ENCODE measurements at regions not wholly inside any gene's neighbourhood (a gene's known extent, or its start where the extent isn't known, plus 50 kb on each side); places are given as distances from the start of the nearest gene placed in this dataset.
"Not testable (repeated sequence)": the region's sequence is repeated elsewhere in the genome, so short reads cannot be mapped to it uniquely, and the experiment has no call there.

GRCh38 chr14:53723221-53723620 is 233.4 kb downstream of the BMP4 start:
- Histone ChIP-seq H3K4me3 (ENCODE audit: low read length) (no peak overlapping the region), H3K27ac (ENCODE audit: low read length) (no peak overlapping the region), H3K9me3 (ENCODE audit: insufficient read depth, low read depth, low read length) (no peaks in the 10 kb centered on the region), H3K27me3 (ENCODE audit: insufficient read depth, low read length) (no peaks in the 10 kb centered on the region), H3K36me3 (ENCODE audit: insufficient read depth, low read depth, low read length) (no peaks in the 10 kb centered on the region), H3K4me1 (ENCODE audit: insufficient read depth, low read length) (no peaks in the 10 kb centered on the region), H3K9ac (ENCODE audit: low read depth, low read length) (no peak overlapping the region)

- Histone ChIP-seq H3K27me3 (ENCODE audit: insufficient read depth, low read length) (no peaks in the 10 kb centered on the region), H3K9ac (ENCODE audit: low read depth, low read length) (no peak overlapping the region), H3K4me1 (ENCODE audit: insufficient read depth, low read length) (0 out of 2 replicates have a peak, but pooled peaks cover 3% of the 10 kb centered on the region), H3K4me3 (ENCODE audit: low read length) (no peak overlapping the region), H3K9me3 (ENCODE audit: insufficient read depth, low read depth, low read length) (no peaks in the 10 kb centered on the region), H3K36me3 (ENCODE audit: insufficient read depth, low read depth, low read length) (no peaks in the 10 kb centered on the region), H3K27ac (ENCODE audit: low read length) (no peak overlapping the region)
These were observed 237.1 kb downstream of the BMP4 start for GRCh38 chr14:53719536-53719935.

- Histone ChIP-seq H3K36me3 (ENCODE audit: insufficient read depth, low read depth, low read length) (no peaks in the 10 kb centered on the region), H3K9me3 (ENCODE audit: insufficient read depth, low read depth, low read length) (no peaks in the 10 kb centered on the region), H3K9ac (ENCODE audit: low read depth, low read length) (no peak overlapping the region), H3K27me3 (ENCODE audit: insufficient read depth, low read length) (no peaks in the 10 kb centered on the region), H3K4me1 (ENCODE audit: insufficient read depth, low read length) (0 out of 2 replicates have a peak, but pooled peaks cover 3% of the 10 kb centered on the region), H3K27ac (ENCODE audit: low read length) (no peak overlapping the region), H3K4me3 (ENCODE audit: low read length) (no peak overlapping the region)
These were observed 240.0 kb downstream of the BMP4 start for GRCh38 chr14:53716578-53716977.

GRCh38 chr14:53715193-53715721 is 241.4 kb downstream of the BMP4 start:
- H3K4me1 ChIP-seq (ENCODE audit: insufficient read depth, low read length), result 0 out of 2 replicates have a peak, but pooled peaks cover 3% of the 10 kb centered on the region
- H3K9me3 ChIP-seq (ENCODE audit: insufficient read depth, low read depth, low read length), result no peaks in the 10 kb centered on the region
- no peaks in the 10 kb centered on the region for H3K36me3 ChIP-seq (ENCODE audit: insufficient read depth, low read depth, low read length)
- H3K9ac ChIP-seq (ENCODE audit: low read depth, low read length), result no peak overlapping the region
- H3K27ac ChIP-seq (ENCODE audit: low read length), result no peak overlapping the region
- H3K27me3 ChIP-seq (ENCODE audit: insufficient read depth, low read length), result no peaks in the 10 kb centered on the region
- no peak overlapping the region for H3K4me3 ChIP-seq (ENCODE audit: low read length)

- Histone ChIP-seq H3K9ac (ENCODE audit: low read depth, low read length) (no peak overlapping the region), H3K4me3 (ENCODE audit: low read length) (no peak overlapping the region), H3K9me3 (ENCODE audit: insufficient read depth, low read depth, low read length) (no peaks in the 10 kb centered on the region), H3K27ac (ENCODE audit: low read length) (no peak overlapping the region), H3K27me3 (ENCODE audit: insufficient read depth, low read length) (no peaks in the 10 kb centered on the region), H3K36me3 (ENCODE audit: insufficient read depth, low read depth, low read length) (no peaks in the 10 kb centered on the region), H3K4me1 (ENCODE audit: insufficient read depth, low read length) (0 out of 2 replicates have a peak, but pooled peaks cover 3% of the 10 kb centered on the region)
These were observed 242.0 kb downstream of the BMP4 start for GRCh38 chr14:53714495-53715192.

GRCh38 chr14:53712901-53713300 is 243.7 kb downstream of the BMP4 start:
- H3K9ac ChIP-seq (ENCODE audit: low read depth, low read length); H3K4me3 ChIP-seq (ENCODE audit: low read length); H3K9me3 ChIP-seq (ENCODE audit: insufficient read depth, low read depth, low read length); H3K36me3 ChIP-seq (ENCODE audit: insufficient read depth, low read depth, low read length); H3K27ac ChIP-seq (ENCODE audit: low read length); H3K4me1 ChIP-seq (ENCODE audit: insufficient read depth, low read length); H3K27me3 ChIP-seq (ENCODE audit: insufficient read depth, low read length): not testable (repeated sequence)

GRCh38 chr14:53711205-53711604 is 245.4 kb downstream of the BMP4 start:
- Histone ChIP-seq H3K4me1 (ENCODE audit: insufficient read depth, low read length) (0 out of 2 replicates have a peak, but pooled peaks cover 3% of the 10 kb centered on the region), H3K9me3 (ENCODE audit: insufficient read depth, low read depth, low read length) (no peaks in the 10 kb centered on the region), H3K4me3 (ENCODE audit: low read length) (no peak overlapping the region), H3K36me3 (ENCODE audit: insufficient read depth, low read depth, low read length) (no peaks in the 10 kb centered on the region), H3K27me3 (ENCODE audit: insufficient read depth, low read length) (no peaks in the 10 kb centered on the region), H3K9ac (ENCODE audit: low read depth, low read length) (no peak overlapping the region), H3K27ac (ENCODE audit: low read length) (no peak overlapping the region)

GRCh38 chr14:53710615-53711014 is 246.0 kb downstream of the BMP4 start:
- H3K4me1 ChIP-seq (ENCODE audit: insufficient read depth, low read length), result 0 out of 2 replicates have a peak, but pooled peaks cover 3% of the 10 kb centered on the region
- H3K9ac ChIP-seq (ENCODE audit: low read depth, low read length), result no peak overlapping the region
- no peak overlapping the region for H3K27ac ChIP-seq (ENCODE audit: low read length)
- no peaks in the 10 kb centered on the region for H3K27me3 ChIP-seq (ENCODE audit: insufficient read depth, low read length)
- no peaks in the 10 kb centered on the region for H3K36me3 ChIP-seq (ENCODE audit: insufficient read depth, low read depth, low read length)
- no peak overlapping the region for H3K4me3 ChIP-seq (ENCODE audit: low read length)
- no peaks in the 10 kb centered on the region for H3K9me3 ChIP-seq (ENCODE audit: insufficient read depth, low read depth, low read length)

GRCh38 chr14:53709381-53709780 is 247.2 kb downstream of the BMP4 start:
- H3K27ac ChIP-seq (ENCODE audit: low read length), result no peak overlapping the region
- no peak overlapping the region for H3K4me3 ChIP-seq (ENCODE audit: low read length)
- no peaks in the 10 kb centered on the region for H3K9me3 ChIP-seq (ENCODE audit: insufficient read depth, low read depth, low read length)
- no peaks in the 10 kb centered on the region for H3K36me3 ChIP-seq (ENCODE audit: insufficient read depth, low read depth, low read length)
- no peaks in the 10 kb centered on the region for H3K27me3 ChIP-seq (ENCODE audit: insufficient read depth, low read length)
- H3K9ac ChIP-seq (ENCODE audit: low read depth, low read length), result no peak overlapping the region
- no peaks in the 10 kb centered on the region for H3K4me1 ChIP-seq (ENCODE audit: insufficient read depth, low read length)

- Histone ChIP-seq H3K27ac (ENCODE audit: low read length) (no peak overlapping the region), H3K9ac (ENCODE audit: low read depth, low read length) (no peak overlapping the region), H3K4me3 (ENCODE audit: low read length) (no peak overlapping the region), H3K4me1 (ENCODE audit: insufficient read depth, low read length) (no peaks in the 10 kb centered on the region), H3K9me3 (ENCODE audit: insufficient read depth, low read depth, low read length) (no peaks in the 10 kb centered on the region), H3K27me3 (ENCODE audit: insufficient read depth, low read length) (no peaks in the 10 kb centered on the region), H3K36me3 (ENCODE audit: insufficient read depth, low read depth, low read length) (no peaks in the 10 kb centered on the region)
These were observed 253.2 kb downstream of the BMP4 start for GRCh38 chr14:53703457-53703856.

GRCh38 chr14:53701108-53701875 is 255.3 kb downstream of the BMP4 start:
- Histone ChIP-seq H3K36me3 (ENCODE audit: insufficient read depth, low read depth, low read length) (no peaks in the 10 kb centered on the region), H3K4me3 (ENCODE audit: low read length) (no peak overlapping the region), H3K9me3 (ENCODE audit: insufficient read depth, low read depth, low read length) (no peaks in the 10 kb centered on the region), H3K27ac (ENCODE audit: low read length) (no peak overlapping the region), H3K27me3 (ENCODE audit: insufficient read depth, low read length) (no peaks in the 10 kb centered on the region), H3K4me1 (ENCODE audit: insufficient read depth, low read length) (no peaks in the 10 kb centered on the region), H3K9ac (ENCODE audit: low read depth, low read length) (no peak overlapping the region)

All from iPS-20b (cell line).